Left forelimb (tissue), 1 donor: ENCODE measurements at regions not wholly inside any gene's neighbourhood (a gene's known extent, or its start where the extent isn't known, plus 50 kb on each side); places are given as distances from the start of the nearest gene placed in this dataset.

Experiments
- DNase-seq: peaks from one replicate; pipeline ENCODE4 v3.0.0-alpha.2; 2018; ENCODE audit warnings: low spot score

DNA sequence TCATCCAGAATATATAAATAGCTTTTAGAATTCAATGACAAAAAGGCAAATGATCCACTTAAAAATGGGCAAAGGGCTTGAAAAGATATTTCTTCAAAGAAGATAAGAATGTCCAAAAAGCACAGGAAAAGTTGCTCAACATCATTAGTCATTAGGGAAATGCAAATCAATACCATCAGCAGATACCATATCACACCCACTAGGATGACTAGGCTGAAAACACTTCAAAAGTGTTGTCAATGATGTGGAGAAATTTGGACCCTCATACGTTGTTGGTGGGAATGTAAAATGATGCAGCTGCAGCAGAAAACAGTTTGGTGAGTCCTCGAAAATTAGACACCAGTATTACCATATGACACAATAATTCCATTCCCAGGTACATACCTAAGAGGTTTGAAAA, 303.6 kb upstream of the SLC35B3 start:
- DNase-seq = no peak

DNA sequence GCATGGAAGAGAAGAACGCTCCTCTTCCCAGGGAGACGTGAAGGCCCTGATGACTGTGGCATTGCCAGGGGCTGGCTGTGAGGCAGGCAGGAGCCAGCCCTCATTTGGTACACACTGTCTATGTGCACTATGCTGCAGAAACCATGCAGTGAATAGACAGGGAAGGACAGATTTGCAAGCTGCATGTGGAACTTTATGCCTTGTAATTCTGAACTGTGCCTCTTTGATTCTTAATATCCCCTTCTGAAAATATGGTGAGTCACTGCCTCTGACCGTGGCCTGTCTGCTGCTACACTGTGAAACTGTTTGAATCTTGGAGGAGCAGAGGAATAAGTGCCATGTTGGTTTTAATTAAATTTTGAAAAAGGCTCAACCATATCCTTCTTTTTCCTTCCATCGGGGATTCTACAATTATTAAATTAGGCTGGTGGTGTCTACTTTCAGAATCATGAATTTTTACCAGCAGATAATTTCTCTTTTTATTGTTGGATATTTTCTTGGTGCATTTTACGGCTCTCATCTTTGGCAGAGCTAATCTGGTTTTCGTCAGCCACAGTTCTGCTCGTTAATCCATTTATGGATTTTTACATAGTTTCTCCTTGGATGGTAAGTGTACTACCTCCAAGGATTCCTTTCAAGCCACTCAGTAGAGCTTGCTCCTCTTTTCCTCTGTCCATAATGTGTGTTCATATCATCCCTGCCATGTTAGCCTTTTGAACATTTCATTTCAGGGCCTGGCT, 301.0 kb upstream of the SLC35B3 start:
- no peak for DNase-seq

DNA sequence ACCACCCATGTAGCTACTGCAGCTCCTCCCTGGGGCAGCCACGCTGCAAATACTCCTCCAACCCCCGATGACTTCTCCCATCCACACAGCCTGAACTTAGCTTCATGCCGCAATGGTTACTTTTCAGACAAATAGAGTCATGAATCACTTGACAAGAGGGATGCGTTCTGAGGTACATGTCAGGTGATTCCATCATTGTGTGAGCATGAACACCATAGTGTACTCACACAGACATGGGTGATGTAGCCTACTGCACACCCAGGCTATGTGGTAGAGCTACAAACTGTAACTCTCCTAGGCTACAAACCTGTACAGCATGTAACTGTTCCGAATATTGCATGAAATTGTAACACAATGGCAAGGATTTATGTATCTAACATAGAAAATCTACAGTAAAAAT, 298.5 kb upstream of the SLC35B3 start:
- no peak for DNase-seq

DNA sequence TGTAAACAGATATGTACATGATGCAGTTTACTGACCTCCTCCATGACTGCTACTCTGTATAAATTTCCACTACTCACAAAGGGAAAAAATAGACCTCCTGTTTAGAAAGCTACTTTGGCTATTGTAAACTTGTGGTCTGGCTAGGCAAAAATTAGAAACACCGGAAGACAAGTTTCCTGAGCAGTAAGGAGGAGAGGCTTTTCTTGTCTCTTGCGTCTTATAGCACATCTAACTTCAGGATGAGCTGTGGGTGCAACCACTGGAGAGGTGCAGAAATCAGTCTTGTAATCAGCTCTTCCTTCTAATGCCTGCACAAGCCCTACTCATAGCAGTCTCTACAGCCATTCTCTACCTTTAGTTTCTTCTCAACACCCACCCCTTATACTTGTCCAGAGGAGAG, 296.5 kb upstream of the SLC35B3 start:
- DNase-seq = no peak

DNA sequence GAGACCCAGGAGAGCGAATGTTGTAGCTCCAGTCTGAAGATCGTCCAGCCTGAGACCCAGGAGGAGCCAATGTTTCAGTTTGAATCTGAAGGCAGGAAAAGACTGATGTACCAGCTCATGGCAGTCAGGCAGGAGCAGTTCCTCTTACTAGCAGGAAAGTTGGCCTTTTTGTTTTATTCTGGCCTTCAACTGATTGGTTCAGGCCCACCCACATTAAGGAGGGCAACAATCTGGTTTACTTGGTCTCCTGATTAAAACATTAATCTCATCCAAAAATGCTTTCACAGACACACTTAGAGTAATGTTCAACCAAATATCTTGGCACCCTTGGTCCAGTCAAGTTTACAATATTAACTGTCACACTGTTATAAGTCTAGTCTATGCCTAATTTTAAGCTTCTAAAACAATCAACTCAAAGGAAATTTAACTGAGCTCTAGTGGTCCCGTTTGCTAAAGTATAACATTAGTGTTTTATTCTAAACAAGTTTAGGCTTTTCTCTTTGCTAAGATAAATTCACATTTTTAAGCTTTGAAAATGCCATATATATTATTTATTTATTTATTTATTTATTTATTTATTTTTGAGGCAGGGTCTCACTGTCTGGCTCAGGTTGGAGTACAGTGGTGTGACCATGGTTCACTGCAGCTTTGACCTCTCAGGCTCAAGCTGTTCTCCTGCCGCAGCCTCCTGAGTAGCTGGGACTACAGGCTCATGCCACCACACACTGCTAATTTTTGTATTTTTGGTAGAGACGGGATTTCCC, 275.5 kb upstream of the SLC35B3 start:
- DNase-seq = no peak

DNA sequence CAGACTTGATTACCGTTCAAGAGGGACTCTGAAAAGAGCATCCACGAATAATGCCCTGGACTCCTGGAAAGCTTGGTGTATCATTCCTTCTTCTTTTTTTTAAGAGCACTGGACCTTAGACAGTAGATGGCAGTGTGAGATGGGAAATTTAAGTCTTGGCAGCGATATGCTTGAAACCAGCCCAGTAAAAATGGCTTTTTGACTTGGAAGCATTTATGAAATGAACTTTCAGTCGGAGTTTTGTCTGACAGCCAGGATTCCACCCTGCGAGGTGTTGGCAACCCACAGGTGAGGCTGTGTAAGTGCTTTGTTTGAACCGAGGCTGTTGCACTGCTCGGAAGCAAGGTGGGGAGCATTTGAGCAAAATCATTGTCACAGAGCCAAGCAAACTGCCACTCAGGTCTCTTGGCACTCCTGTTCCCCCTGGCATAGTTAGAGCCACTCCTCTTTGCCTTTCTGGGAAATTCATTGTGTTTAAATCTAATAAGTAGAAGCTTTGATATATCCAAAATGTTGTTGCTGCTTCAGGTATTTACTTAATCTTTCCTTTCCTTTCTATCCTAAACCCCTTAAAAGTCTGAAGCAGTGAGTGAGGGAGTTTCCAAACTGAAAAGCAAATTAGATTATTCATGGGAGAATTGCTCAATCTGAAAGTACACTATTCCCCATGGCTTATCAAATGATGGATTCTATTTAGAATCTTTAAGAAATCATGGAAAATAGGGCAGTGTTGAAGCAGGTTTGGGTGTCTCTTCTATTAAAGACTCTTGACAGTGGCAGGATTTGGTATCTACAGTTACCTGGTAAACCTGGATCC, 272.8 kb upstream of the SLC35B3 start:
- DNase-seq = no peak

DNA sequence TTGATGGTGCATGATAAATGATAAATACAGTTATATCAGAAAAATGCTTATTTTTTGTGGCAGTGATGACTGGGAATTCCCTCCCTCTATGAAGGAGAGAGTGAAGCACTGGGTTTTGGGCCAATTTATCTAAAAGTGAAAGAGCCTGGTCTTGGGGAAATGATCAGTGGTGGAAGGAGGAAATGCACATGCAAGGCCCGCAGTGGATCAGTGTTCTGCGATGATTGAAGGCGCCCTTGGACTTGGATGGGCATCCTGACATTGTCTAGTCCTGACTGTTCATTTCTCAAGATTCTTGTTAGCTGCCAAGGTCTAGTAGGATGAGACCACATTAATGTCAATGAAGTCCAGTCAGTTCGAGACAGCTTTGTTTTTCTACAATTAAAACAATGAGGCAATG, 272.0 kb upstream of the SLC35B3 start:
- no peak for DNase-seq

DNA sequence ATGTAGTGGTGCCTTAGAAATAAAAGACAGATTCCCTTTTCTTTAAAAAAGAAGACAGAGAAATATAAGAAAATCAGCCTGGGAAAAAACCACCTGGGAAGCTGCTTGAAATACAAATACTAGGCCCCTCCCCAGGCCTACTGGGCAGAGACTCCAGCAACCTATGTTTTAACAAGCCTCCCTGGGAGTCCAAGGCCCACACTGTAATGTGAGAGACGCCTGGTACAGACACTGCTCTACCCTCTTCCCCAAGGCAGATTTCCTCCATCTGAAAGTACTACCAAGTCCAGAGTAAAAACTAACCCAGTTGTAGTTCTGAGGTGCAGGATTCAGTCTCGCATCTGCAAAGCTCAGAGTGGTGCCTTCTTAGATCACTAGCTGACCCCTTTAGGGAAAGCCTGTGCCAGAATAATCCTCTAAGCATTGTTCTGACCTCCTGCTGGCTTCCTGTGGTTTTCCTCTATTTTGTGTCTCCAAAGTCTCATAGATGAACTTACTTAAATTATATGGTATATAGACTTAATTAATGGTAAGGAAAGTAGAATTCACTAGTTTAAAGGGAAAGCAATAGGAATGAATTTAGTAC, 270.2 kb upstream of the SLC35B3 start:
- no peak for DNase-seq

DNA sequence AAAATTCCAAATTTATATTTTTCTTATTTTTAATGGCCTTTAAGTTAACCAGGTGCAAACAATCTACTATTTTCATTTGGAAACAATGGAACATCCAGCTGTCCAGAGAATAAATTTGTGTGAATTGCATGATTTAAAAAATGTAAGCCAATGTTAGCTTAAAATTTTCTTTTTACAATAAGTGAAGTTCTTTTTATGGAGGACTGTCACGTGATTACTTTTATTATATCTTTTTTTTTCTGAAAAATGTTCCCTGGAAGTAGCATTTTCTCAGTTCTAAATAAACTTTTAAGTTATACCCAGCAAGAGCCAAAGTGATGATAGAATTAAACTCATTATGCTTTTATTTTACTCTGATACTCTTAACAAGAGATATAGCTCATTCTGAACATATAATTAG, 267.7 kb upstream of the SLC35B3 start:
- DNase-seq = no peak

DNA sequence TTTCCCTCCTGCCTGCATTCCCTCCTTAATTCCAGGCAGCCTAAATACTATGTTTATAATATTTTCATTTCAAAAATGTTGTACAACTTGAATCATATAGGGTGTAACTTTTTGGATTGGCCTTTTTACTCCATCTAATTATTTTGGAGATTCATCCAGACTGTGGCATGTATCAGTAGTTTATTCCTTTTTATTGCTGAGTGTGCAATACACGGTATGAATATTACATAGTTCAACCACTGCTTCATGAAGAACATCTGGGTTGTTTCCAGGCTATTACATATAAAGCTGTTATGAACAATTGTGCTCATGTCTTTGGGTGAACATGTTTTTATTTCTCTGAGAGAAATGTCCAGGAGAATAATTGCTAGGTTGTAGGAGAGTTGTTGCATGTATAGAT, 253.5 kb upstream of the SLC35B3 start:
- DNase-seq = no peak

DNA sequence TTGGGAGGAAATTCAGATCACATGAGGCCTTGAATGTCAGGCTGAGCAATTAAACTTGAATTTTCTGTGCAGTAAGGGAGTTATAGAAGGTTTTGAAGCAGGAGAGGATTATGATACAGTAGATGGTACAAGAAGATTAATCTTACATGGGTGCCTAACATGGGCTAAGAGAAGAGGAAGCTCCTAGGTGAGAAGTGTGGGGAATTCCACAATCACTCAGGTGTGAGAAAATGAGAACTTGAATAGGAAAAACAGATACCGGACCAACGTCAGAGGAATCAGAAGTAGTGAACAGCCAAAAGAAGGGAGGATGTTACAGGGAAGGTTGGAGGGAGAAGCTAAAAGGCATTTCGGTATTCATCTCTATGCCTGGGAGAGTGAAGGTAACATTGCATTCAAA, 250.7 kb upstream of the SLC35B3 start:
- no peak for DNase-seq

DNA sequence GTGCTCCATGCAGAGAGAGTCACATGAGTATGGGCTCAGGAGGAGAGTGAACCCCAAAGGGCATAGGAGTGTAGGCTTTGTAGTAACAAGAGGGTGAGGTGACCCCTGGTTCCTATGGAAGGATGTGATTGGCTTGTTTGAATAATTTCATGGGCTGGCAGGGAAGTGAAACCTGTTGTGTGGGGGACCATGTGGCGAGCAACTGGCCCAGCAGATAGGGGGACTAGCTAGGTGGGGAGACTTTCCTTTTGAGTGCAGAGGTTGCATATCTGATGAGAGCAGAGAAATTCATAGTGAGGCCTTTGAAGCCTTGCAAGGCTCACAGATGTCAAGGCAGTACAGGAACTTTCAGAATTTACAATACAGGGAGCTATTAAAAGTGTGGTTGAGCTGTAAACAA, 247.9 kb upstream of the SLC35B3 start:
- DNase-seq = no peak

DNA sequence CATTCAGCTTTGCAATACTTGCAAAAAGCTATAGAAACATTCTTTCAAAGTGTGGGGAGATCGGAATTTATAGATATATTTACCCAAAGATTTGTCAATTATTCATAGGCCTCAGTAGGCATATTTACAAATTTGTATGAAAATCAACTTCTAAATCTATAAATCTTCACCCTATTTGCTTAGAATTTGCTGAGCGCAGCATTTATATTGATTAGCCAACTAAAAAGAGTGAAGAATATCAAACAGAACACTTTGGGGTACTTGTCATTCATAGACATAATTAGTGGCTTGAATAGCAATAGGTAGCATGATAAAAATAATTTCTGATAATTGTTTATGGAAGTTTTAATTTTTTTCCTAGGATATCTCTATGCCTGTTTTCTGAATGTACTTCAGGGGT, 244.5 kb upstream of the SLC35B3 start:
- DNase-seq = no peak

DNA sequence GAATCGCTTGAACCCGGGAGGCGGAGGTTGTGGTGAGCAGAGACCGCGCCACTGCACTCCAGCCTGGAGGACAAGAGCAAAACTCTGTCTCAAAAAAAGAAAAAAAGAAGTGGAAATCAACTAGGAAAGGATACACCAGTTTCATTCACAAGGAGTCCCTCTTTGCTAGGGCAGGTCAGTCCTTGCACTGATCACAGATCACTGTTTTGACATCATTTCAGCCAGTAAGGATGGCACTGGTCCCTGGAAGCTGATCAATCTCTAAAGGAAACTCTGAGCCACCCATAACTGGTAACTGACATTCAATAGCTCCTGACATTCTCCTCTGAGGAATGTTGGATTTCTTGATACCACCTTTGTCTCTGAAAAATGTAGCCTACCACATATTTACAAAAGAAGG, 243.1 kb upstream of the SLC35B3 start:
- no peak for DNase-seq

DNA sequence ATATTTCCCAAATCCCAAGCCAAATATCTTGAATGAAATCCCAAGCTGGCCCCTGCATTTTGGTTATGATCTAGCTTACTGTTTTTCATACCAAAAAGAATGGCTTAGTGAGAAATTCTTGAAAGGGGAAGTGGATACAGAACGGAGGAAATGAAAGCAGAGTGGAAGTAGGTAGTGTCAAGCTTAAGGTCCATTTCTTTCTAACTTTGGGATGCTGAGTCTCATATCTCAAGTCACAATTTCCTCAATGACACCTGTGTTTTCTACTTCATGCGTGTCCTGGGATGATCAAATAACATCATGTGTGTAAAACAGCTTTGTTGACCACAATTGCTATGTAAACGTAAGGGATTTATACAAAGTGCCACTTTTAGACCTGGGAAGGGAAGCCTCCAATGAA, 238.8 kb upstream of the SLC35B3 start:
- no peak for DNase-seq

DNA sequence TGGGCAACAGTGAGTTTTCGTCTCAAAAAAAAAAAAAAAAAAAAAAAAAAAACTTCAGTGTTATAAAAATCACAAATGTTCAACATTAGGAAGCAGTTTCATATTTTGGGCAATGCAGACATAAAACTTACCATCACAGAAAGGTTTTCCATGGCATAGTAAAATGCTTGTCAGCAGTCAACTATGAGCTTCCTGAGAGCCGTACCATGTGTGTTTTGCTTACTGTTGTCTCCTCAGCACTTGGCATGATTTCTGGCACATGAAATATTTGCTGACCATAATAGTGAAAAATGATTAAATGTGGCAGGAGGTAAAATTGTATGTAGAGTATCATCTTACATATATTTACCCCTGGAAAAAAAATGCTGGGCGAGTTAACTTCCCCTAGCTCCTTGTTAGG, 237.5 kb upstream of the SLC35B3 start:
- no peak for DNase-seq

DNA sequence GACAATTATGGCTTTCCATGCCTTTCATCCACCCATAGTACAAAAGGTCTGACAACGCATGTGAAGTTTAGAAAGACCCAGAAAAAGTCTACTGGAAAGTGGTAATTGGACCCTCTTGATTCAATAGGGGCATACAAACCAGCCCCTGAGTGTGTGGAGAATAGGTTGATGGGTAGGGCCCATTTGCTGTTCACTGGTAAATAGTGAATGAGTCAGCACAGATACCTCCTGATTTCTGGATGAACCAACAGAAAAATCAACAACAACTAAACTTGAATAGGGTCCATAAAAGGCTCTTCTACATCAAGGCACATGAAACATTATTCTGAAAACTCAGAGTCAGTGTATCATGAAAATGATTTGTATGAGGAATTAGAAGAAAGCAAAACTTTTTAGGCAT, 235.4 kb upstream of the SLC35B3 start:
- DNase-seq = no peak

DNA sequence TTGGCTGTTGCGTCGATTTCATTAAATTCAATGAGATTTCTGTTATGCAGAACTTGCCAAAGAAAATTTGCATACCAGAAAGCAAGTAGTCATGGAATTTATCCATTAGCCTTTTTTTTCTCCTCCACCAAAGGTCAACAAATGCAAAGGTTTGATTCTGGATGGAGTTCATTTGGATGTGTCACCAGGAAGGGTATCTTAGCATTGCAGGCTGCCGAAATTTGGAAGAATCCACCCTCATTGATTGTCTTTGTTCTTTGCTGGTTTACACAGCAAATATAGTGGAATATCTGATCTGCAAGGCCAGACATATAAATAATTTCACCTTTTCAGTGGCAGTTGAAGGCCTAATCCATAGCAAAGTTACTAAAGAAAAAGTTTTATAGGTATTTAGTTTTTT, 229.4 kb upstream of the SLC35B3 start:
- no peak for DNase-seq

DNA sequence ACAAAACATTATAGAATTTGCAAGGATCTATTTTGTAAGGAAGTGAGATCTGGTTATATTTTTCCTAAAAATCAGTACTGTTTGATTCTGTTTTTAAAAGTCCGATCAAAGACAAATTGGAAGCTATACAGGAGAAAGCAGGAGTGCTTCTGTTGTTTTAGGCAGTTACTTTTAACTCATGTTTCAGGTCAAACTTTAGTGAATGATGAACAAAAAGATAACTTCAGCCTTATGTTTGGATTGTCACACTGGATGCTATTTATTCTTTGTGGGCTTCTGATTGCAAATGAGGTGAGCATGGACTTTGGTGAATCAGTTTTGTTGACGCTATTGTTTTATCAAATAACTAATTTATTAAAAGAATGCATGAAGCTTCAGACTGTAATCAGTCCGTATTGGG, 228.7 kb upstream of the SLC35B3 start:
- DNase-seq = no peak

DNA sequence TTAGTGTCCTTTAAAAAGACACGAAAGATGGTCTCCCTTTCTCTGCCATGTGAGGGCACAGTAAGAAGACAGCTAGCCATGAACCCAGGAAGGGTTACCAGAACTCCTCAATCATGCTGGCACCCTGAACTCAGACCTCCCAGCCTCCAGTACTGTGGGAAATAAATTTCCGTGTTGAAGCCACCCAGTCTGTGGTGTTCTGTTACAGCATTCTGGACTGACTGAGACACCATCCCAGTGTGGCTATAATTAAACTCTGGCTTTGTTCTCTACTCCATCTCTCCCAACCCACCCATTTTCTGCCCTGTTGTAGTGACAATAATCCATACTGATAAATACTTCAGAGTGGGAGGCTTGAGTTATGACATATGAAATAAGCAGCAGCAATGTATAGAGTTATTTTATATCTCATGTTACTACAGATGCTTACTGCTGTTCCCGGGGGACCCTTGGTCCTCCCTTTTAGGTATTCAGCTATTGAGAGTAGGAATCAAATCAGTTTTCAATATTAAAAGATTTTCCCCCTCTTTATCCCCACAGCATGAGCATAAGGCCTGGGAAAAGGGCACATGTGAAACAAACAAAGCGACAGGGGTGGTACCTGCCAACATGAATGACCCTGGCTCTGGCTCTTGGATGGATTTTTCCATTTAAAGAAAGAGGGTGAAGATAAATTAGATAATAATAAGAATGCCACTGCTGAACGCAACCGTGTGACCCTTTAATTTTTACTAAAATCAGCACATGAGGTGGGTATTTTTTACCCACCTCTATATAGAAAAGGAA, 224.3 kb upstream of the SLC35B3 start:
- no peak for DNase-seq

DNA sequence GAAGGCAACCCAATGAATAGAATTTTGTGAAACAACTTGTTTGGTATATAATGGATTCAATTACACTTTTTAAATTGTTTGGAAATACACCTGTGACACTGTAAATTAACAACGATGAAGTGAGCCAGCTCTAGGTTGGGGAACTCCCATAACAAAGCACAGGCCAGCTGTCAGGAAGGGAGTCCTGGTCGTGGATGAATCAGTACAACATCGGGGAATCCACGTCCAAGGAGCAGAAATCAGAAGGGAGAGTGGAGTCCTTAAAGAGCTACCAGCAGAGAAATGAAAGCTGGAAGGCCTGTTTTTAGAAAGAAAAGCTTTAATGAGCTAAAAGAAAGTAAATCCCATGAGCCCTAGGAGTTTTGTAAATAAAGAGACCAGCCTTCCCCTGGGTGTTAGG, 223.1 kb upstream of the SLC35B3 start:
- DNase-seq = no peak

DNA sequence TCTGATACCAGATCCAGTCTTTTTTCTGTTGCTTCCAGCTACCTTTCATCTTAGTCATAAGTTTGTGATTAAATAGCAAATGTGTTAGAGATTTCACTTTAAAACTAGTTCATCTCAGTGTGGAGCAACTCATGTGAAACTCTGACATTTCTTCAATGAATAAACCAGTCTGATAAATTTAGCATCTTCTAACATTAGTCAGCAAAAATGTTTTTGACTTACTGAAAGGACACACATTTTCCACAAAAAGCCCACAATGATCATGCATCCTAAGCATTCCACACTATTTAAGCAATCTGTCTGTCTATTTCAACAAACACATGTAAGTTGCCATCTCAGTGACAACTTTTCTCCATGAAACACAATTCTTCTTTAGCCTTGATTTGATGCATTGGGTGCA, 222.2 kb upstream of the SLC35B3 start:
- no peak for DNase-seq
